Heart left ventricle (tissue), 13 donors: ENCODE measurements at regions not wholly inside any gene's neighbourhood (a gene's known extent, or its start where the extent isn't known, plus 50 kb on each side); places are given as distances from the start of the nearest gene placed in this dataset.

Source experiments
- CTCF ChIP-seq, 12 donors: fragments of 200-600 bp; sonication (generic) in 4 of 12; IDR thresholded peaks; one replicate each; pipeline versions ENCODE4 v1.5.0 to v1.8.0; 2018 to 2022; ENCODE audit warnings: antibody characterized with exemption in 12 of 12, mild to moderate bottlenecking in 5 of 12
- POLR2A ChIP-seq, 2 donors: fragments of 450-650 bp; IDR thresholded peaks; one replicate each; pipeline ENCODE4 v1.6.1; 2017; ENCODE audit warnings: antibody characterized with exemption in 2 of 2, mild to moderate bottlenecking in 2 of 2, moderate library complexity in 2 of 2
- donor health status: ischemic (EF 13 %, LVEDD 7.1; RV severe dilation, severe dysfunction).
- donor health status: DM: no; HTN: yes; CAD: no.
- donor health status: DM: no; HTN: no; CAD: no.
- donor health status: ischemic (EF 25% LVEDD 6.9; RV normal size, moderate dysfunction).
- donor health status: ischemic (EF 25% LVEDD 5.7; RV mildly dilated, moderate dysfunction).
- donor health status: ischemic (EF 35%, LVEDD 5.7; RV mildly dilated, moderate dysfunction).
- donor health status: nonischemic (EF 11% LVEDD 7.7; RV severe dilation, severe dysfunction).
- donor health status: DM: yes; HTN: yes; CAD: no.
- donor health status: PGD.
- donor health status: ischemic (EF 29% LVEDD 5.4; RV normal size, mild dysfunction).
- donor health status: nonischemic (EF 23%, LVEDD 6.1; RV moderate dilation, normal function).

GRCh38 chr4:124321364-124321763, 391.2 kb downstream of the ANKRD50 start:
- TF ChIP-seq CTCF (IDR thresholded peaks at IDR 0.05) (no peak), POLR2A (IDR thresholded peaks at IDR 0.05) (no peak)
